Astrocyte of the spinal cord (primary cell): ENCODE measurements at regions not wholly inside any gene's neighbourhood (a gene's known extent, or its start where the extent isn't known, plus 50 kb on each side); places are given as distances from the start of the nearest gene placed in this dataset.

Source experiments
- DNase-seq: peaks from one replicate; pipeline ENCODE4 v3.0.0; 2011; ENCODE audit warnings: low read depth, low spot score
- H3K4me3 ChIP-seq: 2 replicates; pipeline ENCODE4 v1.5.1; 2011; ENCODE audit warnings: low read depth, mild to moderate bottlenecking, low read length, moderate library complexity
- CTCF ChIP-seq: IDR thresholded peaks from 2 replicates; pipeline ENCODE4 v1.5.1; 2012; ENCODE audit warnings: low read depth, mild to moderate bottlenecking, low read length, inconsistent platforms
- in situ Hi-C: cut with HindIII; loops from 2 replicates; pipeline ENCODE4 v1.10.0; 2017; ENCODE audit warnings: low sequenced_read_pairs

DNA sequence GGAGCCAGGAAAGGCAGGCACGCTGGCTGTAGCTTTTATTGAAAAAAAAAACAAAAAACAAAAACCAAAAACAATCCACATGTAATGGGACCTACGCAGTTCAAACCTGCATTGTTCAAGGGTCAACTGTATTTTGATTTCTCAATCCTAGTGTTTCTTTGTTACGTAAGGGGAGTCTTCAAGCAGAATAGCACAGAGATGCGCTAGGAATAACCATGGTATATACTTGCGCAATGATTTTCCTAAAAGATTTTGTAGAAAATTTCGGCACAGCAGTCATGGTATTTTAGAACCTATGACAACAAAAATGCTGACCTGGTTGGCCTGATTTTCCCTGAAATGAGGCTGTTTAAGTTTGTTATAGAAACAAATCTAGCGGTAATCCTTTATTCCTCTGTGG lies 1110.5 kb upstream of the WWC1 start:
- in situ Hi-C loops, result no loop called here
- H3K4me3 ChIP-seq, result no peak overlapping the region
- no peak for DNase-seq
- no peak for TF ChIP-seq CTCF

GRCh38 chr5:167205881-167206280 lies 1085.6 kb upstream of the WWC1 start:
- no peak for DNase-seq
- no peak overlapping the region for H3K4me3 ChIP-seq
- TF ChIP-seq CTCF, result no peak
- in situ Hi-C loops, result no loop called here

- in situ Hi-C loops, result no loop called here
- DNase-seq, result no peak
- H3K4me3 ChIP-seq, result no peak overlapping the region
- TF ChIP-seq CTCF, result no peak
Measured at GRCh38 chr5:167207081-167207480, 1084.4 kb upstream of the WWC1 start.

- in situ Hi-C loops, result no loop called here
Measured at GRCh38 chr5:167208911-167209310, 1082.5 kb upstream of the WWC1 start.

DNA sequence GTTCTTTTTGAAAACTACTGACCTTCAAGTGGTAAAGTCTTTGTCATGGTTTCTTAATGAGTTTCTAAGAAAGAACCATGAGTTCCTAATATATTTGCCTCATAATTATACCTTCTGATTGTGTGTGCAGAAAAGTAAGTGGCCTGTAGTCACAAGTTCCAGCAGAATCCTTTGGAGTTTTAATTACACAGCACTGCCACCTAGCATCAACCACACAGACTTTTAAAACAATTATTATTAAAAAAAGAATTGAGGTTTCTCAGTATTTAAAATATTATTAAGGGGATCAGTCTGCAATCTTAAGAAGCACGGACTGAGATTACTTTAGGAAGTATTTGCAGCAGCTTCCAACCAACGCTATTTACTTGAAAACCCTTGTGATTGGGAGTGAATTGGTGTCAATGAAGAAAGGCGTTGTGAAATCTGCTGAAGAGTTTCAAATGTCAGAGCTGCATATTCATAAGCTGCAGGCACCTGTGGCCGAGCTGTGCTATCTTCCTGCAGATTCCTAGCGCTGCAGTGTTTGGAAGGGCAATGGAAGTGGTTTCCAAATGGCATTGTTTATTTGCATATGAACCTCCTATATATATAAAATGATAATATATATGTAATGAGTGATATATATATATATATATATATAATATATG lies 1074.2 kb upstream of the WWC1 start:
- DNase-seq, result peak; percentile 1
- H3K4me3 ChIP-seq, result no peak overlapping the region
- TF ChIP-seq CTCF, result no peak
- in situ Hi-C loops, result no loop called here

More at GRCh38 chr5:167208911-167209310, 1082.5 kb upstream of the WWC1 start:
- TF ChIP-seq CTCF, result no peak
- H3K4me3 ChIP-seq, result no peak overlapping the region
- DNase-seq, result peak; percentile 32

GRCh38 chr5:167219298-167219697 lies 1072.1 kb upstream of the WWC1 start:
- no peak overlapping the region for H3K4me3 ChIP-seq
- no peak for DNase-seq
- TF ChIP-seq CTCF, result no peak
- in situ Hi-C loops, result no loop called here
